NB4 (cell line): ENCODE measurements at regions not wholly inside any gene's neighbourhood (a gene's known extent, or its start where the extent isn't known, plus 50 kb on each side); places are given as distances from the start of the nearest gene placed in this dataset.

Source experiments
- MYC ChIP-seq: IDR thresholded peaks from 2 replicates; pipeline ENCODE4 v1.6.1; 2011; ENCODE audit warnings: low read depth, low read length
- POLR2A ChIP-seq: IDR thresholded peaks from 2 replicates; pipeline ENCODE4 v1.6.1; 2011; ENCODE audit warnings: mild to moderate bottlenecking; ENCODE audit not compliant: insufficient read length; ENCODE audit errors: extremely low read depth
- TF ChIP-seq, protein P1 (sequence below): IDR thresholded peaks from one replicate; pipeline ENCODE4 v1.5.1; 2012; ENCODE audit warnings: low read depth, low read length
- TF ChIP-seq, protein P2 (sequence below): IDR thresholded peaks from 2 replicates; pipeline ENCODE4 v1.6.1; 2011; ENCODE audit warnings: low read depth, low read length

DNA sequence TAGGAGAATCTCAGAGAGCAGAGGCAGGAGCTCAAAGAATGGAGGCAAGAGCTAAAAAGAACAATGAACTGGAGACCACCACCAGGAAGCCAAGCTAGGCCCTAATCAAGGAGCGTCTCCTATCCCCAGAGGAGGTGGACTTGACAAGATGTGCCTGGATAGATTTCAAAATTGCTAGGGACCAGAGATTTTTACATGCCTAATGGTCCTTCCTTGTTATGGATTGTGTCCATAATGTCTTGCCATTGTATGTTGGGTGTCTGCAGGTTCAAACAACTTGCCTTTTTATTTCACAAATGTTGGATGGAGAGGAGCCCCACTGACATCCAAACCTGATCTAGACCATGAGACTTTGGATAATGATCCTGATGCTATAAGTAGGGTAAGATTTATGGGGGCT is 88.2 kb upstream of the TP53I11 start:
- TF ChIP-seq, protein P1, sequence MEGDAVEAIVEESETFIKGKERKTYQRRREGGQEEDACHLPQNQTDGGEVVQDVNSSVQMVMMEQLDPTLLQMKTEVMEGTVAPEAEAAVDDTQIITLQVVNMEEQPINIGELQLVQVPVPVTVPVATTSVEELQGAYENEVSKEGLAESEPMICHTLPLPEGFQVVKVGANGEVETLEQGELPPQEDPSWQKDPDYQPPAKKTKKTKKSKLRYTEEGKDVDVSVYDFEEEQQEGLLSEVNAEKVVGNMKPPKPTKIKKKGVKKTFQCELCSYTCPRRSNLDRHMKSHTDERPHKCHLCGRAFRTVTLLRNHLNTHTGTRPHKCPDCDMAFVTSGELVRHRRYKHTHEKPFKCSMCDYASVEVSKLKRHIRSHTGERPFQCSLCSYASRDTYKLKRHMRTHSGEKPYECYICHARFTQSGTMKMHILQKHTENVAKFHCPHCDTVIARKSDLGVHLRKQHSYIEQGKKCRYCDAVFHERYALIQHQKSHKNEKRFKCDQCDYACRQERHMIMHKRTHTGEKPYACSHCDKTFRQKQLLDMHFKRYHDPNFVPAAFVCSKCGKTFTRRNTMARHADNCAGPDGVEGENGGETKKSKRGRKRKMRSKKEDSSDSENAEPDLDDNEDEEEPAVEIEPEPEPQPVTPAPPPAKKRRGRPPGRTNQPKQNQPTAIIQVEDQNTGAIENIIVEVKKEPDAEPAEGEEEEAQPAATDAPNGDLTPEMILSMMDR: no peak
- no peak for TF ChIP-seq POLR2A
- TF ChIP-seq, protein P2, sequence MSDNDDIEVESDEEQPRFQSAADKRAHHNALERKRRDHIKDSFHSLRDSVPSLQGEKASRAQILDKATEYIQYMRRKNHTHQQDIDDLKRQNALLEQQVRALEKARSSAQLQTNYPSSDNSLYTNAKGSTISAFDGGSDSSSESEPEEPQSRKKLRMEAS: no peak
- TF ChIP-seq MYC: no peak
